ENCODE measurements at regions not wholly inside any gene's neighbourhood (a gene's known extent, or its start where the extent isn't known, plus 50 kb on each side); places are given as distances from the start of the nearest gene placed in this dataset.

GRCh38 chr6:23316931-23317330, 747.6 kb downstream of the HDGFL1 start:
- TF ChIP-seq POLR2A (IDR thresholded peaks at IDR 0.05) (no peak), CTCF (IDR thresholded peaks at IDR 0.05 in 8 of 11, conservative IDR thresholded peaks at IDR 0.05 in 3 of 11) (no peak)
